Nephron (organoid): ENCODE measurements at regions not wholly inside any gene's neighbourhood (a gene's known extent, or its start where the extent isn't known, plus 50 kb on each side); places are given as distances from the start of the nearest gene placed in this dataset.

ENCODE experiments used
- H3K27ac Mint-ChIP-seq, 3 experiments: 2 replicates each; pipeline ENCODE4 v1.8.0; 2020; ENCODE audit warnings: mixed read lengths in 3 of 3, mild to moderate bottlenecking in 2 of 3, moderate library complexity in 1 of 3
- H3K27me3 Mint-ChIP-seq: 2 replicates; pipeline ENCODE4 v1.8.0; 2021; ENCODE audit warnings: low read depth, mild to moderate bottlenecking, moderate library complexity, mixed read lengths
- H3K36me3 Mint-ChIP-seq: 2 replicates; pipeline ENCODE4 v1.8.0; 2020; ENCODE audit warnings: low read depth, mixed read lengths
- H3K4me1 Mint-ChIP-seq: 2 replicates; pipeline ENCODE4 v1.8.0; 2020; ENCODE audit warnings: mixed read lengths
- H3K4me3 Mint-ChIP-seq, 3 experiments: 2 replicates each; pipeline ENCODE4 v1.8.0; 2020; ENCODE audit warnings: mild to moderate bottlenecking in 3 of 3, mixed read lengths in 3 of 3, moderate library complexity in 2 of 3
- H3K9me3 Mint-ChIP-seq: 2 replicates; pipeline ENCODE4 v1.8.0; 2020; ENCODE audit warnings: mixed read lengths
- CTCF ChIP-seq, 3 experiments: fragments of 200-600 bp; sonication (generic); IDR thresholded peaks; one replicate each; pipeline ENCODE4 v1.5.0; 2021; ENCODE audit warnings: antibody characterized with exemption in 3 of 3; ENCODE audit not compliant: unreplicated experiment in 3 of 3

GRCh38 chr13:85377783-85378182 lies 421.4 kb downstream of the SLITRK6 start:
- H3K4me3 Mint-ChIP-seq, result no peak overlapping the region
- H3K4me1 Mint-ChIP-seq, result no peaks in the 10 kb centered on the region
- H3K27me3 Mint-ChIP-seq, result no peaks in the 10 kb centered on the region
- no peak for TF ChIP-seq CTCF (IDR thresholded peaks at IDR 0.05; ENCODE audit: unreplicated experiment in 3 of 3)
- H3K9me3 Mint-ChIP-seq, result no peaks in the 10 kb centered on the region
- no peaks in the 10 kb centered on the region for H3K36me3 Mint-ChIP-seq
- H3K27ac Mint-ChIP-seq, result no peak overlapping the region

GRCh38 chr13:85373322-85373721 lies 425.9 kb downstream of the SLITRK6 start:
- no peak for TF ChIP-seq CTCF (IDR thresholded peaks at IDR 0.05; ENCODE audit: unreplicated experiment in 3 of 3)
- H3K4me1 Mint-ChIP-seq, result no peaks in the 10 kb centered on the region
- no peaks in the 10 kb centered on the region for H3K36me3 Mint-ChIP-seq
- H3K9me3 Mint-ChIP-seq, result no peaks in the 10 kb centered on the region
- H3K27ac Mint-ChIP-seq, result no peak overlapping the region
- H3K4me3 Mint-ChIP-seq, result no peak overlapping the region
- H3K27me3 Mint-ChIP-seq, result no peaks in the 10 kb centered on the region

GRCh38 chr13:85371254-85371653 lies 428.0 kb downstream of the SLITRK6 start:
- Mint-ChIP-seq H3K4me1 (peaks cover 6% of the 10 kb centered on the region), H3K4me3 (no peak overlapping the region), H3K36me3 (no peaks in the 10 kb centered on the region), H3K27me3 (no peaks in the 10 kb centered on the region), H3K27ac (no peak overlapping the region), H3K9me3 (no peaks in the 10 kb centered on the region)
- no peak for TF ChIP-seq CTCF (IDR thresholded peaks at IDR 0.05; ENCODE audit: unreplicated experiment in 3 of 3)

- peaks cover 6% of the 10 kb centered on the region for H3K4me1 Mint-ChIP-seq
- no peaks in the 10 kb centered on the region for H3K36me3 Mint-ChIP-seq
- no peaks in the 10 kb centered on the region for H3K27me3 Mint-ChIP-seq
- no peak for TF ChIP-seq CTCF (IDR thresholded peaks at IDR 0.05; ENCODE audit: unreplicated experiment in 3 of 3)
- no peaks in the 10 kb centered on the region for H3K9me3 Mint-ChIP-seq
- no peak overlapping the region for H3K4me3 Mint-ChIP-seq
- no peak overlapping the region for H3K27ac Mint-ChIP-seq
These were observed 430.5 kb downstream of the SLITRK6 start for GRCh38 chr13:85368686-85369085.

GRCh38 chr13:85367887-85368286 lies 431.3 kb downstream of the SLITRK6 start:
- no peak for TF ChIP-seq CTCF (IDR thresholded peaks at IDR 0.05; ENCODE audit: unreplicated experiment in 3 of 3)
- Mint-ChIP-seq H3K4me1 (peaks cover 6% of the 10 kb centered on the region), H3K27ac (no peak overlapping the region), H3K36me3 (no peaks in the 10 kb centered on the region), H3K27me3 (no peaks in the 10 kb centered on the region), H3K9me3 (no peaks in the 10 kb centered on the region), H3K4me3 (no peak overlapping the region)

- H3K4me3 Mint-ChIP-seq, result no peak overlapping the region
- no peaks in the 10 kb centered on the region for H3K27me3 Mint-ChIP-seq
- H3K36me3 Mint-ChIP-seq, result no peaks in the 10 kb centered on the region
- peaks cover 6% of the 10 kb centered on the region for H3K4me1 Mint-ChIP-seq
- TF ChIP-seq CTCF (IDR thresholded peaks at IDR 0.05; ENCODE audit: unreplicated experiment in 3 of 3), result no peak
- H3K9me3 Mint-ChIP-seq, result no peaks in the 10 kb centered on the region
- no peak overlapping the region for H3K27ac Mint-ChIP-seq
These were observed 432.3 kb downstream of the SLITRK6 start for GRCh38 chr13:85366759-85367417.
